ENCODE measurements at regions not wholly inside any gene's neighbourhood (a gene's known extent, or its start where the extent isn't known, plus 50 kb on each side); places are given as distances from the start of the nearest gene placed in this dataset.

DNA sequence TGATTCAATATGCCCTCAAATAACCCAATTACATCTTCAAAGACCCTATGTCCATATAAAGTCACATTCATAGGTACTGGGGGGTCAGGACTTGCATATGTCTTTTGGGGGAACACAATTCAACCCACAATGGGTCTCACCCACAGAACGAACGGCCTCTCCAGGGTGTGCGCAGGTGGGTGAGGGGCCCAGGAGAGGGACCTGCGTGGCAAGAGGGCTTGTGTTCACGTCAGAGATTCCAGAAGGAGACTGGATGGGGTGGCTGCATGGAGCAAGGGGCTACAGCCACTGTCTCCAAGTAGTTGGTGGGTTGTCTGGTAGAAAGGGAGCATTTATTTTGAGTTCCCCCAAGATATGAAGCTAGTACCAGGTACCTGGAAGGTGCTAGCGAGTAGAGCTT, 212.2 kb downstream of the SEC14L1 start:
- peaks cover 33% of the 10 kb centered on the region for H3K4me1 Mint-ChIP-seq
- ATAC-seq: no peak
- no peak overlapping the region for H3K27ac Mint-ChIP-seq

DNA sequence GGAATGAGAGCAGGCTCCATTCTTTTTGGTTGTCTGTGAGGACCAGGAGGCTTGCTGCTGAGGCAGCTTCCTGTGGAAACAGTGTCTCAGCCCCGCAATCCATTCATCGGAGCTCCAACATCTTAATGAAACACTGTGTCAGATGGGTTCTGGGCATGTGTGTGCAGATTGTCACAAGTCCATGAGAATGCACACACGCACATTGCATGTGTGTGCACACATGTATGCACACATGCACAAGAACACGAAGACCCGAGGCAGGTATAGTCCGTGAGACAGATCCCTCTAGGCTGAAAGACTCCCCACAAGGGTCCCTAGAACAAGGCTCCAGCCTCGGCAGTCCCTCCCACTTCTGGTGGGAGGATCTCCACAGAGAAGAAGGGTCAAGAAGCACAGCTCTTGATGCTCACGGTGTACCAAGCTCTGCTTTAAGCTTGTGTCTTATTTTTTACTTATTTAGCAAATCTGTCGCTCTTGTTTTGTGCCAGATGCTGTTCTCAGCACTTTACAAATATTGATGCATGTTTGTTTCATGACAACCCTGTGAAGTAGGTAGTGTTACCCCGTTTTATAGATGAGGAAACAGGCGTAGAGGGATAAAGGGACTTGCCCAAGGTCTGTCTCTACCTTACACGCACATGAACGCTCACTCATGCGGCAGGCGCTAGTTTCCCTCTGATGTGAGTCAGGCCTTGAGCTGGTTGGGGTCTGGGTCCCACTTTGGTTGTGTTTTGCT, 213.1 kb downstream of the SEC14L1 start:
- Mint-ChIP-seq H3K36me3 (no peaks in the 10 kb centered on the region), H3K9me3 (no peaks in the 10 kb centered on the region), H3K4me3 (no peak overlapping the region), H3K27ac (no peak overlapping the region), H3K4me1 (peaks cover 33% of the 10 kb centered on the region), H3K27me3 (no peaks in the 10 kb centered on the region)
- no peak for ATAC-seq

More for the DNA sequence above, 212.2 kb downstream of the SEC14L1 start:
- Mint-ChIP-seq H3K36me3 (no peaks in the 10 kb centered on the region), H3K4me3 (no peak overlapping the region), H3K27me3 (no peaks in the 10 kb centered on the region), H3K9me3 (no peaks in the 10 kb centered on the region)

- Mint-ChIP-seq H3K27me3 (no peaks in the 10 kb centered on the region), H3K27ac (no peak overlapping the region), H3K4me3 (no peak overlapping the region), H3K36me3 (no peaks in the 10 kb centered on the region), H3K4me1 (peaks cover 33% of the 10 kb centered on the region), H3K9me3 (no peaks in the 10 kb centered on the region)
- ATAC-seq: no peak
Observed at GRCh38 chr17:77354420-77354669, 213.6 kb downstream of the SEC14L1 start.

DNA sequence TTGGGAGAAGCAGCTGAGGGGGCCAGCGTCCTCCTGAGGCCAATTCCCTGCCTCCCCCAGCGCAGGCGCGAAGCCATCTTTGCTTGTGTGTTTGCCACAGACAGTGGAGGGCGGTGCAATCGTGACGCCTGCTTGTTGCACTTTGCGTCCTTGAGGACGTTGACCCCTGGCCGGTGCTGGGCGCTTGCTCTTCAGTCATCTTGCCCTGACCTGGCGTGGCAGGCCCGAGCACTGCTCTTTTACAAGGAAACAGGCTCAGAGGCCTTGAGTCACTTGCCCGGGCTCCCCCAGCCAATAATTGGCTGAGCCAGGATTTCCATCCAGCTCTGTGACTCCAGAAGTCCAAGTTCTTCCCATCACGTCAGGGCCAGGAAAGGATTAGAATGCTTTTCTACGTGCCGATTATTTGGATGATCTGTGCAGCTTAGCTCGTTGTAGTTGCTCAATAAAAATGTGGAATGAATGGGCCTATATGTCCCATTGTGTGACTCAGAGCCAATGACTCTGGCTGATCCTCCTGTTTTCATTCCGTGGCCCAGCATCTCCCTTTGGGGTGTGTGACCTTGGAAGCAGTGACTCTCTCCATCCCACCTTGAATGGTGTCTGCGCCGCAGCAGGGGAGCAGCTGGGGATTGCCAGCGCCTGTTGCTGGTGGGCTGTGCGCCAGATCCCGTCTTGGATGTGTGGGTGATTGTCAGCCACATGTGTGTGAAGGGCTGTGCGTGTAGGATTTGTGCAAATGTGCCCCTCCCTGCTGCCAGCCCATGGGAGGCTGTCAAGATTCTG, 214.1 kb downstream of the SEC14L1 start:
- no peaks in the 10 kb centered on the region for H3K36me3 Mint-ChIP-seq
- no peak overlapping the region for H3K27ac Mint-ChIP-seq
- peaks cover 33% of the 10 kb centered on the region for H3K4me1 Mint-ChIP-seq
- no peak overlapping the region for H3K4me3 Mint-ChIP-seq
- H3K9me3 Mint-ChIP-seq: no peaks in the 10 kb centered on the region
- ATAC-seq: no peak
- no peaks in the 10 kb centered on the region for H3K27me3 Mint-ChIP-seq

GRCh38 chr17:77356109-77356689, 215.4 kb downstream of the SEC14L1 start:
- peaks cover 33% of the 10 kb centered on the region for H3K4me1 Mint-ChIP-seq
- no peak overlapping the region for H3K27ac Mint-ChIP-seq
- ATAC-seq: peak; percentile 46
- no peaks in the 10 kb centered on the region for H3K27me3 Mint-ChIP-seq
- H3K36me3 Mint-ChIP-seq: no peaks in the 10 kb centered on the region
- no peaks in the 10 kb centered on the region for H3K9me3 Mint-ChIP-seq
- no peak overlapping the region for H3K4me3 Mint-ChIP-seq

DNA sequence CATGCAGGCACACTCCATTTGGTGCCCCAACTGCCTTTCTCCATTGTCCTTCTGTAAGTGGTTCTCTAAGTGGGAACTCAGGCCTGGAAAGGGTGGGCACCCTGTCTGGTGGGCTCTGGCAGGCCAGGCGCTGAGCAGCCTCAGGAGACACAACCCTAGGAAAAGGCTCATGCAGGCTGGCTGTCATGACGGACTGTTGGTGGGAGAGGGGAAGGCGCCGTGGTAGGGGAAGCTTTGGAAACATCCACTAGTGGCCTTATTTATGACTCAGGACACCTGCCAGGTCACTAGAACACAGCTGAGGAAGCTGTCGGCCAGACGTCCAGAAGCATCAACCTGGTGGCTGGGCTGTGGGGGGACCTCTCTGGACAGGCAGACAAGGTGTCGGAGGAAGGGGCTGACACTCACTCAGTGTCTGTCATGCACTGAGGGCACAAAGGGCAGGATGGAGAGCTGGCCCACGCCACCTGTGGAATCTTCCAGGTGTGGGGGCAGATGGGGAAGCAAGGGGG, 216.0 kb downstream of the SEC14L1 start:
- Mint-ChIP-seq H3K4me3 (no peak overlapping the region), H3K27me3 (no peaks in the 10 kb centered on the region), H3K9me3 (no peaks in the 10 kb centered on the region), H3K27ac (no peak overlapping the region), H3K36me3 (no peaks in the 10 kb centered on the region), H3K4me1 (peaks cover 29% of the 10 kb centered on the region)
- ATAC-seq: no peak

GRCh38 chr17:77358801-77359200, 218.0 kb downstream of the SEC14L1 start:
- H3K9me3 Mint-ChIP-seq: no peaks in the 10 kb centered on the region
- no peak overlapping the region for H3K4me3 Mint-ChIP-seq
- H3K36me3 Mint-ChIP-seq: peaks cover 7% of the 10 kb centered on the region
- no peak for ATAC-seq
- peaks cover 33% of the 10 kb centered on the region for H3K4me1 Mint-ChIP-seq
- no peaks in the 10 kb centered on the region for H3K27me3 Mint-ChIP-seq
- no peak overlapping the region for H3K27ac Mint-ChIP-seq

GRCh38 chr17:77359236-77359635, 218.5 kb downstream of the SEC14L1 start:
- peaks cover 7% of the 10 kb centered on the region for H3K36me3 Mint-ChIP-seq
- H3K4me3 Mint-ChIP-seq: no peak overlapping the region
- H3K4me1 Mint-ChIP-seq: peaks cover 33% of the 10 kb centered on the region
- no peaks in the 10 kb centered on the region for H3K9me3 Mint-ChIP-seq
- no peaks in the 10 kb centered on the region for H3K27me3 Mint-ChIP-seq
- no peak for ATAC-seq
- no peak overlapping the region for H3K27ac Mint-ChIP-seq

- Mint-ChIP-seq H3K27ac (peak overlapping the region; percentile 38), H3K36me3 (peaks cover 7% of the 10 kb centered on the region), H3K4me1 (peaks cover 44% of the 10 kb centered on the region), H3K27me3 (no peaks in the 10 kb centered on the region), H3K9me3 (no peaks in the 10 kb centered on the region), H3K4me3 (no peak overlapping the region)
- ATAC-seq: no peak
Observed at GRCh38 chr17:77361986-77362620, 221.3 kb downstream of the SEC14L1 start.

GRCh38 chr17:77363821-77364361, 223.1 kb downstream of the SEC14L1 start:
- H3K4me1 Mint-ChIP-seq: peaks cover 48% of the 10 kb centered on the region
- peaks cover 7% of the 10 kb centered on the region for H3K36me3 Mint-ChIP-seq
- no peak overlapping the region for H3K4me3 Mint-ChIP-seq
- no peaks in the 10 kb centered on the region for H3K9me3 Mint-ChIP-seq
- H3K27me3 Mint-ChIP-seq: no peaks in the 10 kb centered on the region
- no peak for ATAC-seq
- H3K27ac Mint-ChIP-seq: peak overlapping the region; percentile 4

DNA sequence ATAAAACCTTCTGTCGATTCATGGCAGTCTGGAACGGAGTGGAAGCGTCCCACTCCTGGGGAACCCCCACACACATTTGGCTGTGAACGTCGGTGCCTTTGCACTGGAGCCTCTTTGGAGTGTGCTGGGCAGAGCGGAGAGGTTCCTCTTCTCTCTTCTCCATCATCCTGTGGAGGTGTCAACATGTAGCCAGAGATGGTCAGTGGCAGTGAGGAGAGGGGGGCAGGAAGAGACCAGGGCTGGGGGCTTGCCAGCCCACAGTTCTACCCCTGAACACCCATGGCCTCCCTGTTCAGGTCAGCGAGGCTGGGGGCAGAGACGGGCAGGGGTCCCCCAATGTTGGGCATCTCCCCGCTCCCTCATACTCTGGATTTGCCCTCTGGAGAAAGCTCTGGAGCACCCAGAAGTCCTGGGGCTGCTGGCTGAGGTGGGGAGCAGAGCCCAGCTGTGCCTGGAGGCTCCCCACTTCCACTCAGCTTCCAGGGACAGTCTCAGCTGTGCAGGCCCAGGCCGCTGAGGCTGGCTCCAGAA, 223.7 kb downstream of the SEC14L1 start:
- Mint-ChIP-seq H3K36me3 (peaks cover 7% of the 10 kb centered on the region), H3K27ac (peak overlapping the region; percentile 4), H3K27me3 (no peaks in the 10 kb centered on the region), H3K4me1 (peaks cover 48% of the 10 kb centered on the region), H3K4me3 (no peak overlapping the region), H3K9me3 (no peaks in the 10 kb centered on the region)
- ATAC-seq: no peak

DNA sequence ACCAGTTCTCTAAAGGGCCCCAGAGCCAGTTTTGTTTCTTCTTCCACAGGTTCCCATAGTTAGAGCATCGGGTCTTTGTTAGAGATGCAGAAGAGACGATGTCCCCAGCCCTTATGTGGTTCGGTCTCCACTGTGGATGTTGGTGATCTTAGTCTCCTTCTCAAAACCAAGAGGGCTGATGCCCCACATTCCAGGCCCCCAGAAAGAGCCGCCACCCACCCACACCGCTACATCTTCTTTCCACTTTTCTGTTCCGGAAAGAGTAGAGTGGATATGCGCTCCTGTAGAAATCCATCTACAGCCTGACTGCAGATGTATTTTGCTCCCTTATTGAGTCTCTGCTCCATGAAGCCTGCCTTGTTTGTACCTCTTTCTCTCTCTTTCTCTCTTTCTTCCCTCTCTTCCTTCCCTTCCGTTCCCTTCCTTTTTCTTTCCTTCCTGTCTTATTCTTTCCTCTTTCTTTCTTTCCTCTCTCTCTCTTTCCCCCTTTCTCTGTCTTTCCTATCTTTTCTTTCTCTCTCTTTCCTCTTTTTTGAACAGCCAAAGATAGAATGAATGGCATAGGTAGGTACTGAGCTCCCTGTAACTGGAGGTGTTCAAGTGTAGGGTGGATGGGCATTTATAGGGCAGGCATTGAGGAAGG, 224.3 kb downstream of the SEC14L1 start:
- H3K36me3 Mint-ChIP-seq: peaks cover 7% of the 10 kb centered on the region
- H3K4me1 Mint-ChIP-seq: peaks cover 53% of the 10 kb centered on the region
- no peaks in the 10 kb centered on the region for H3K9me3 Mint-ChIP-seq
- no peak overlapping the region for H3K4me3 Mint-ChIP-seq
- H3K27me3 Mint-ChIP-seq: no peaks in the 10 kb centered on the region
- no peak for ATAC-seq
- H3K27ac Mint-ChIP-seq: peak overlapping the region; percentile 4

GRCh38 chr17:77365584-77366186, 224.9 kb downstream of the SEC14L1 start:
- Mint-ChIP-seq H3K4me3 (no peak overlapping the region), H3K9me3 (no peaks in the 10 kb centered on the region), H3K27ac (peak overlapping the region; percentile 4), H3K27me3 (no peaks in the 10 kb centered on the region), H3K36me3 (peaks cover 7% of the 10 kb centered on the region), H3K4me1 (peaks cover 59% of the 10 kb centered on the region)
- ATAC-seq: no peak

GRCh38 chr17:77366206-77366557, 225.4 kb downstream of the SEC14L1 start:
- Mint-ChIP-seq H3K36me3 (peaks cover 7% of the 10 kb centered on the region), H3K9me3 (no peaks in the 10 kb centered on the region), H3K27ac (peak overlapping the region; percentile 4), H3K4me3 (no peak overlapping the region), H3K4me1 (peaks cover 64% of the 10 kb centered on the region), H3K27me3 (no peaks in the 10 kb centered on the region)
- ATAC-seq: no peak
